ENCODE measurements at regions not wholly inside any gene's neighbourhood (a gene's known extent, or its start where the extent isn't known, plus 50 kb on each side); places are given as distances from the start of the nearest gene placed in this dataset.
A peak's percentile ranks its signal among the peaks of the same experiment; 100 is the strongest.

GRCh38 chr2:7356909-7357584, 439.8 kb downstream of the RNF144A start:
- no peak for FAIRE-seq
- ChIA-PET CTCF (no interaction called here), POLR2A (no interaction called here)
- Histone ChIP-seq H3K4me2 (no peak overlapping the region), H3K9me3 (peaks cover 7% of the 10 kb centered on the region; the same call in 1 of the 3 replicates), H3K4me3 (no peak overlapping the region), H3K27ac (no peak overlapping the region), H3K4me1 (no peaks in the 10 kb centered on the region)
- no peak for TF ChIP-seq RNF2 (IDR thresholded peaks at IDR 0.05; ENCODE audit: borderline replicate concordance, low read depth)
- TF ChIP-seq HEYL (CRISPR knock-in tag; IDR thresholded peaks at IDR 0.05) = no peak
- no peak for TF ChIP-seq KDM5A (IDR thresholded peaks at IDR 0.05)
- TF ChIP-seq JUN (IDR thresholded peaks at IDR 0.05) = no peak
- TF ChIP-seq ZC3H11A (IDR thresholded peaks at IDR 0.05) = no peak
- TF ChIP-seq SMC3 (IDR thresholded peaks at IDR 0.05) = no peak
- no peak for TF ChIP-seq RCOR1 (IDR thresholded peaks at IDR 0.05; ENCODE audit: low read depth, low read length)
- no peak for TF ChIP-seq TFCP2L1 (CRISPR knock-in tag; IDR thresholded peaks at IDR 0.05)
- no peak for TF ChIP-seq GATA3 (IDR thresholded peaks at IDR 0.05; ENCODE audit: borderline replicate concordance)
- TF ChIP-seq E2F6 (IDR thresholded peaks at IDR 0.05; ENCODE audit: borderline replicate concordance, low read depth) = no peak
- TF ChIP-seq HMGXB4 (CRISPR knock-in tag; IDR thresholded peaks at IDR 0.05; ENCODE audit: borderline replicate concordance) = no peak
- no peak for TF ChIP-seq ESRRA (IDR thresholded peaks at IDR 0.05; ENCODE audit: borderline replicate concordance, low read length)
- no peak for TF ChIP-seq SREBF2 (IDR thresholded peaks at IDR 0.05)
- 46% methylated on average over 9 of the region's 11 CpGs for WGBS (ENCODE audit: missing lambda C conversion rate)
- 0 out of 6 replicates have a peak, but pooled peaks of 1 of the 2 experiments have one; percentile 45 for ATAC-seq
- DNase-seq (ENCODE audit: low read depth in 1 of 2, low spot score in 1 of 2) = no peak

GRCh38 chr2:7357993-7358392, 440.8 kb downstream of the RNF144A start:
- DNase-seq (ENCODE audit: low read depth in 1 of 2, low spot score in 1 of 2) (no peak), ATAC-seq (no peak), FAIRE-seq (no peak)
- Histone ChIP-seq H3K4me1 (no peaks in the 10 kb centered on the region), H3K4me2 (no peak overlapping the region), H3K27ac (no peak overlapping the region), H3K9me3 (peaks cover 7% of the 10 kb centered on the region; the same call in 1 of the 3 replicates), H3K4me3 (no peak overlapping the region)
- ChIA-PET CTCF (no interaction called here), POLR2A (no interaction called here)
- TF ChIP-seq HEYL (CRISPR knock-in tag; IDR thresholded peaks at IDR 0.05) = no peak
- no peak for TF ChIP-seq SMC3 (IDR thresholded peaks at IDR 0.05)
- no peak for TF ChIP-seq MAZ (IDR thresholded peaks at IDR 0.05; ENCODE audit: borderline replicate concordance, low read depth, low read length)
- TF ChIP-seq CHD2 (IDR thresholded peaks at IDR 0.05; ENCODE audit: low read length, partially characterized antibody) = no peak
- TF ChIP-seq USF2 (IDR thresholded peaks at IDR 0.05) = no peak
- TF ChIP-seq EHF (CRISPR knock-in tag; IDR thresholded peaks at IDR 0.05) = no peak
- TF ChIP-seq HDAC2 (IDR thresholded peaks at IDR 0.05) = no peak
- TF ChIP-seq HOXA7 (CRISPR knock-in tag; IDR thresholded peaks at IDR 0.05) = no peak
- no peak for TF ChIP-seq KDM5A (IDR thresholded peaks at IDR 0.05)
- TF ChIP-seq MAFK (IDR thresholded peaks at IDR 0.05; ENCODE audit: partially characterized antibody) = no peak
- no peak for TF ChIP-seq ZSCAN20 (CRISPR knock-in tag; IDR thresholded peaks at IDR 0.05)
- TF ChIP-seq JUN (IDR thresholded peaks at IDR 0.05) = no peak
- no peak for TF ChIP-seq FOSL2 (IDR thresholded peaks at IDR 0.05)
- TF ChIP-seq FOSL2 (CRISPR knock-in tag; IDR thresholded peaks at IDR 0.05) = no peak
- no peak for TF ChIP-seq FOXS1 (CRISPR knock-in tag; IDR thresholded peaks at IDR 0.05)
- TF ChIP-seq NPAS2 (CRISPR knock-in tag; IDR thresholded peaks at IDR 0.05; ENCODE audit: borderline replicate concordance) = no peak
- no peak for TF ChIP-seq CBX8 (IDR thresholded peaks at IDR 0.05)
- WGBS (ENCODE audit: missing lambda C conversion rate) = 35% methylated on average over 2 of the region's 2 CpGs
